Liver (tissue), 8 donors: ENCODE measurements at regions not wholly inside any gene's neighbourhood (a gene's known extent, or its start where the extent isn't known, plus 50 kb on each side); places are given as distances from the start of the nearest gene placed in this dataset.

Experiments used
- DNase-seq: peaks from one replicate; pipeline ENCODE4 v3.0.0-alpha.2; 2017; ENCODE audit warnings: low spot score
- H3K27ac ChIP-seq, 2 donors: one replicate each; pipeline ENCODE4 v1.7.0; 2013; ENCODE audit warnings: inconsistent platforms in 2 of 2, low read length in 2 of 2, control low read depth in 1 of 2, low read depth in 1 of 2, mild to moderate bottlenecking in 1 of 2
- H3K27me3 ChIP-seq, 4 donors: one replicate each; pipeline versions ENCODE4 v1.6.1 to v1.7.0; 2013; ENCODE audit warnings: low read length in 3 of 4, inconsistent platforms in 1 of 4, mild to moderate bottlenecking in 1 of 4, moderate library complexity in 1 of 4; ENCODE audit not compliant: control insufficient read depth in 4 of 4, insufficient read depth in 4 of 4
- H3K36me3 ChIP-seq, 4 donors: one replicate each; pipeline versions ENCODE4 v1.6.1 to v1.7.0; 2013; ENCODE audit warnings: low read length in 3 of 4, mild to moderate bottlenecking in 3 of 4, low read depth in 1 of 4, moderate library complexity in 1 of 4; ENCODE audit not compliant: control insufficient read depth in 4 of 4, insufficient read depth in 3 of 4
- H3K4me1 ChIP-seq, 4 donors: one replicate each; pipeline versions ENCODE4 v1.6.1 to v1.7.0; 2013; ENCODE audit warnings: low read length in 3 of 4, mild to moderate bottlenecking in 3 of 4, moderate library complexity in 1 of 4; ENCODE audit not compliant: control insufficient read depth in 4 of 4, insufficient read depth in 4 of 4
- H3K4me3 ChIP-seq, 3 donors: one replicate each; pipeline versions ENCODE4 v1.6.1 to v1.7.0; 2013; ENCODE audit warnings: low read length in 3 of 3, control low read depth in 1 of 3, low read depth in 1 of 3, mild to moderate bottlenecking in 1 of 3
- H3K9ac ChIP-seq, 2 donors: one replicate each; pipeline ENCODE4 v1.7.0; 2013; ENCODE audit warnings: low read length in 2 of 2, mild to moderate bottlenecking in 2 of 2, moderate library complexity in 2 of 2, control low read depth in 1 of 2, low read depth in 1 of 2
- H3K9me3 ChIP-seq, 4 donors: one replicate each; pipeline versions ENCODE4 v1.6.1 to v1.7.0; 2013; ENCODE audit warnings: low read length in 3 of 4; ENCODE audit not compliant: control insufficient read depth in 4 of 4
- EGR1 ChIP-seq, 2 donors: IDR thresholded peaks; 2 replicates each; pipeline ENCODE4 v1.6.1; 2016 to 2018; ENCODE audit warnings: antibody characterized with exemption in 2 of 2, low read depth in 2 of 2
- FOXA1 ChIP-seq: IDR thresholded peaks from 2 replicates; pipeline ENCODE4 v1.6.1; 2016; ENCODE audit warnings: antibody characterized with exemption
- FOXA2 ChIP-seq: IDR thresholded peaks from 2 replicates; pipeline ENCODE4 v1.6.1; 2016; ENCODE audit warnings: antibody characterized with exemption
- GABPA ChIP-seq, 2 donors: IDR thresholded peaks in 1 of 2; conservative IDR thresholded peaks in 1 of 2; 2 replicates each; pipeline ENCODE4 v1.6.1; 2016; ENCODE audit warnings: antibody characterized with exemption in 2 of 2, mild to moderate bottlenecking in 1 of 2, moderate library complexity in 1 of 2
- HNF4A ChIP-seq, 2 donors: conservative IDR thresholded peaks; 2 replicates each; pipeline ENCODE4 v1.6.1; 2016; ENCODE audit warnings: antibody characterized with exemption in 2 of 2, mild to moderate bottlenecking in 2 of 2
- HNF4G ChIP-seq: IDR thresholded peaks from 2 replicates; pipeline ENCODE4 v1.6.1; 2016; ENCODE audit warnings: antibody characterized with exemption
- JUND ChIP-seq, 2 donors: IDR thresholded peaks; 2 replicates each; pipeline ENCODE4 v1.6.1; 2016; ENCODE audit warnings: antibody characterized with exemption in 2 of 2
- MAX ChIP-seq: IDR thresholded peaks from 2 replicates; pipeline ENCODE4 v1.6.1; 2016; ENCODE audit warnings: antibody characterized with exemption
- NR2F2 ChIP-seq: IDR thresholded peaks from 2 replicates; pipeline ENCODE4 v1.6.1; 2016; ENCODE audit warnings: antibody characterized with exemption
- RAD21 ChIP-seq, 2 donors: IDR thresholded peaks; 2 replicates each; pipeline ENCODE4 v1.6.1; 2016; ENCODE audit warnings: antibody characterized with exemption in 2 of 2, mild to moderate bottlenecking in 2 of 2
- RXRA ChIP-seq, 2 donors: IDR thresholded peaks; 2 replicates each; pipeline ENCODE4 v1.6.1; 2017 to 2018; ENCODE audit warnings: antibody characterized with exemption in 2 of 2, mild to moderate bottlenecking in 1 of 2
- SP1 ChIP-seq: IDR thresholded peaks from 2 replicates; pipeline ENCODE4 v1.6.1; 2018; ENCODE audit warnings: antibody characterized with exemption, mild to moderate bottlenecking
- TAF1 ChIP-seq: conservative IDR thresholded peaks from 2 replicates; pipeline ENCODE4 v1.6.1; 2016; ENCODE audit warnings: antibody characterized with exemption, mild to moderate bottlenecking
- YY1 ChIP-seq: IDR thresholded peaks from 2 replicates; pipeline ENCODE4 v1.6.1; 2016; ENCODE audit warnings: antibody characterized with exemption, mild to moderate bottlenecking
- ZBTB33 ChIP-seq: IDR thresholded peaks from 2 replicates; pipeline ENCODE4 v1.6.1; 2016; ENCODE audit warnings: antibody characterized with exemption
- WGBS: extraction: QIAGEN DNeasy Blood & Tissue Kit; methylation state at CpG from one replicate; pipeline ENCODE4 v1.1.7; 2013; 5-methylcytosine and 5-hydroxymethylcytosine counted together
- TF ChIP-seq, protein P1 (sequence below): IDR thresholded peaks from 2 replicates; pipeline ENCODE4 v1.6.1; 2016; ENCODE audit warnings: antibody characterized with exemption, mild to moderate bottlenecking
- TF ChIP-seq, protein P2 (sequence below): fragments of 150-350 bp; IDR thresholded peaks from 2 replicates; pipeline ENCODE4 v1.5.1; 2017; ENCODE audit warnings: improper control_type of control experiment, low read depth, low read length; ENCODE audit not compliant: missing input control
- TF ChIP-seq, protein P3 (sequence below): IDR thresholded peaks from 2 replicates; pipeline ENCODE4 v1.6.1; 2016; ENCODE audit warnings: antibody characterized with exemption
- donor health status: healthy.
- donor health status: healthy.
- donor health status: healthy.
- donor health status: healthy.
- donor health status: healthy.

GRCh38 chr14:65821224-65821753 is 408.8 kb downstream of the FUT8 start:
- WGBS: 80% methylated on average over 10 of the region's 10 CpGs
- DNase-seq: no peak
- peaks cover 0 to 4% (median 2%) of the 10 kb centered on the region in 4 donors for H3K27me3 ChIP-seq
- no peak overlapping the region for H3K9ac ChIP-seq
- H3K36me3 ChIP-seq: no peaks in the 10 kb centered on the region
- no peak overlapping the region for H3K27ac ChIP-seq
- H3K9me3 ChIP-seq: no peaks in the 10 kb centered on the region
- no peak overlapping the region for H3K4me3 ChIP-seq
- no peaks in the 10 kb centered on the region for H3K4me1 ChIP-seq
- no peak for TF ChIP-seq ZBTB33
- TF ChIP-seq TAF1: no peak
- TF ChIP-seq HNF4A (conservative IDR thresholded peaks at IDR 0.05): no peak
- TF ChIP-seq FOXA2: no peak
- no peak for TF ChIP-seq SP1
- TF ChIP-seq JUND (IDR thresholded peaks at IDR 0.05): no peak
- no peak for TF ChIP-seq YY1
- no peak for TF ChIP-seq EGR1 (IDR thresholded peaks at IDR 0.05; ENCODE audit: low read depth in 2 of 2)
- TF ChIP-seq, protein P1, sequence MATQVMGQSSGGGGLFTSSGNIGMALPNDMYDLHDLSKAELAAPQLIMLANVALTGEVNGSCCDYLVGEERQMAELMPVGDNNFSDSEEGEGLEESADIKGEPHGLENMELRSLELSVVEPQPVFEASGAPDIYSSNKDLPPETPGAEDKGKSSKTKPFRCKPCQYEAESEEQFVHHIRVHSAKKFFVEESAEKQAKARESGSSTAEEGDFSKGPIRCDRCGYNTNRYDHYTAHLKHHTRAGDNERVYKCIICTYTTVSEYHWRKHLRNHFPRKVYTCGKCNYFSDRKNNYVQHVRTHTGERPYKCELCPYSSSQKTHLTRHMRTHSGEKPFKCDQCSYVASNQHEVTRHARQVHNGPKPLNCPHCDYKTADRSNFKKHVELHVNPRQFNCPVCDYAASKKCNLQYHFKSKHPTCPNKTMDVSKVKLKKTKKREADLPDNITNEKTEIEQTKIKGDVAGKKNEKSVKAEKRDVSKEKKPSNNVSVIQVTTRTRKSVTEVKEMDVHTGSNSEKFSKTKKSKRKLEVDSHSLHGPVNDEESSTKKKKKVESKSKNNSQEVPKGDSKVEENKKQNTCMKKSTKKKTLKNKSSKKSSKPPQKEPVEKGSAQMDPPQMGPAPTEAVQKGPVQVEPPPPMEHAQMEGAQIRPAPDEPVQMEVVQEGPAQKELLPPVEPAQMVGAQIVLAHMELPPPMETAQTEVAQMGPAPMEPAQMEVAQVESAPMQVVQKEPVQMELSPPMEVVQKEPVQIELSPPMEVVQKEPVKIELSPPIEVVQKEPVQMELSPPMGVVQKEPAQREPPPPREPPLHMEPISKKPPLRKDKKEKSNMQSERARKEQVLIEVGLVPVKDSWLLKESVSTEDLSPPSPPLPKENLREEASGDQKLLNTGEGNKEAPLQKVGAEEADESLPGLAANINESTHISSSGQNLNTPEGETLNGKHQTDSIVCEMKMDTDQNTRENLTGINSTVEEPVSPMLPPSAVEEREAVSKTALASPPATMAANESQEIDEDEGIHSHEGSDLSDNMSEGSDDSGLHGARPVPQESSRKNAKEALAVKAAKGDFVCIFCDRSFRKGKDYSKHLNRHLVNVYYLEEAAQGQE: no peak
- TF ChIP-seq, protein P2, sequence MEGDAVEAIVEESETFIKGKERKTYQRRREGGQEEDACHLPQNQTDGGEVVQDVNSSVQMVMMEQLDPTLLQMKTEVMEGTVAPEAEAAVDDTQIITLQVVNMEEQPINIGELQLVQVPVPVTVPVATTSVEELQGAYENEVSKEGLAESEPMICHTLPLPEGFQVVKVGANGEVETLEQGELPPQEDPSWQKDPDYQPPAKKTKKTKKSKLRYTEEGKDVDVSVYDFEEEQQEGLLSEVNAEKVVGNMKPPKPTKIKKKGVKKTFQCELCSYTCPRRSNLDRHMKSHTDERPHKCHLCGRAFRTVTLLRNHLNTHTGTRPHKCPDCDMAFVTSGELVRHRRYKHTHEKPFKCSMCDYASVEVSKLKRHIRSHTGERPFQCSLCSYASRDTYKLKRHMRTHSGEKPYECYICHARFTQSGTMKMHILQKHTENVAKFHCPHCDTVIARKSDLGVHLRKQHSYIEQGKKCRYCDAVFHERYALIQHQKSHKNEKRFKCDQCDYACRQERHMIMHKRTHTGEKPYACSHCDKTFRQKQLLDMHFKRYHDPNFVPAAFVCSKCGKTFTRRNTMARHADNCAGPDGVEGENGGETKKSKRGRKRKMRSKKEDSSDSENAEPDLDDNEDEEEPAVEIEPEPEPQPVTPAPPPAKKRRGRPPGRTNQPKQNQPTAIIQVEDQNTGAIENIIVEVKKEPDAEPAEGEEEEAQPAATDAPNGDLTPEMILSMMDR: no peak
- no peak for TF ChIP-seq RXRA (IDR thresholded peaks at IDR 0.05)
- no peak for TF ChIP-seq NR2F2
- no peak for TF ChIP-seq MAX
- no peak for TF ChIP-seq RAD21 (IDR thresholded peaks at IDR 0.05)
- no peak for TF ChIP-seq FOXA1
- no peak for TF ChIP-seq HNF4G
- TF ChIP-seq, protein P3, sequence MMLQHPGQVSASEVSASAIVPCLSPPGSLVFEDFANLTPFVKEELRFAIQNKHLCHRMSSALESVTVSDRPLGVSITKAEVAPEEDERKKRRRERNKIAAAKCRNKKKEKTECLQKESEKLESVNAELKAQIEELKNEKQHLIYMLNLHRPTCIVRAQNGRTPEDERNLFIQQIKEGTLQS: no peak
- no peak for TF ChIP-seq GABPA (IDR thresholded peaks at IDR 0.05 in 1 of 2, conservative IDR thresholded peaks at IDR 0.05 in 1 of 2)
